ENCODE measurements at regions not wholly inside any gene's neighbourhood (a gene's known extent, or its start where the extent isn't known, plus 50 kb on each side); places are given as distances from the start of the nearest gene placed in this dataset.

- H3K27me3 ChIP-seq (ENCODE audit: control insufficient read depth, insufficient read depth, low read length) = no peaks in the 10 kb centered on the region
- H3K18ac ChIP-seq (ENCODE audit: low read depth, low read length) = no peak overlapping the region
- whole genome bisulfite sequencing, 2 experiments (ENCODE audit: extremely low coverage in 2 of 2, insufficient read length in 1 of 2) = no CpG with 5 or more reads among the region's 6 CpGs
- no peak overlapping the region for H4K91ac ChIP-seq (ENCODE audit: insufficient read depth, low read depth, low read length)
- no peak overlapping the region for H3K9ac ChIP-seq (ENCODE audit: low read depth, low read length)
- CTCF ChIA-PET = no interaction called here
- no peak overlapping the region for H3K23ac ChIP-seq (ENCODE audit: low read depth, low read length)
- H2AFZ ChIP-seq (replicated peaks; ENCODE audit: low read length, poor library complexity) = no peak overlapping the region
- dilution Hi-C loops (cut with HindIII; ENCODE audit: low sequenced_read_pairs, unreplicated experiment) = no loop called here
- H2BK15ac ChIP-seq (ENCODE audit: low read depth, low read length) = no peak overlapping the region
- H3K14ac ChIP-seq (replicated peaks; ENCODE audit: low read depth, low read length) = no peak overlapping the region
- H3K4me3 ChIP-seq (ENCODE audit: insufficient read depth, low read depth, low read length) = no peak overlapping the region
- no peak for DNase-seq
- H3K27ac ChIP-seq (ENCODE audit: insufficient read depth, low read length) = no peak overlapping the region
- POLR2A ChIA-PET (ENCODE audit: unreplicated experiment) = interaction anchor here (0.7 kb wide), 1 partner anchor 39 kb away, joined by 3 read pairs; no protein-coding TSS in a partner anchor
- no peaks in the 10 kb centered on the region for H3K9me1 ChIP-seq (ENCODE audit: insufficient read depth, low read length)
- in situ Hi-C loops (cut with MboI; ENCODE audit: low sequenced_read_pairs) = no loop called here
- no peak overlapping the region for H2BK120ac ChIP-seq (ENCODE audit: low read depth, low read length)
- H3K9me3 ChIP-seq (ENCODE audit: control insufficient read depth, insufficient read depth, low read length) = no peaks in the 10 kb centered on the region
- H3K4ac ChIP-seq (ENCODE audit: low read depth, low read length) = no peak overlapping the region
- no peak overlapping the region for H3K4me2 ChIP-seq (ENCODE audit: low read depth, low read length)
- intact Hi-C loops (cut with micrococcal nuclease) = no loop called here
- no peak overlapping the region for H2BK5ac ChIP-seq (ENCODE audit: low read depth, low read length, poor library complexity, severe bottlenecking)
- H4K20me1 ChIP-seq (ENCODE audit: insufficient read depth, low read length) = no peaks in the 10 kb centered on the region
- BruUV-seq (replicated peaks) = no TSS peak
- H3K79me1 ChIP-seq (ENCODE audit: low read depth in 1 of 2, low read length in 2 of 2) = no peaks in the 10 kb centered on the region
- H2AK9ac ChIP-seq (replicated peaks; ENCODE audit: low read depth, low read length, poor library complexity) = no peak overlapping the region
- H2BK20ac ChIP-seq (ENCODE audit: low read depth, low read length) = no peak overlapping the region
- H3K4me1 ChIP-seq (ENCODE audit: control insufficient read depth, insufficient read depth, low read length) = no peaks in the 10 kb centered on the region
- H3K56ac ChIP-seq (ENCODE audit: extremely low read depth, insufficient read depth, low read length) = no peak overlapping the region
- no peaks in the 10 kb centered on the region for H3K36me3 ChIP-seq (ENCODE audit: control insufficient read depth, insufficient read depth, low read length)
- H2AK5ac ChIP-seq (ENCODE audit: low read depth, low read length) = no peak overlapping the region
- no peak overlapping the region for H4K8ac ChIP-seq (ENCODE audit: low read depth in 2 of 2, low read length in 2 of 2)
- H4K5ac ChIP-seq (ENCODE audit: low read depth, low read length) = no peak overlapping the region
- TF ChIP-seq USF2 (IDR thresholded peaks at IDR 0.05; ENCODE audit: low read depth, low read length) = no peak
- no peak for TF ChIP-seq MAZ (IDR thresholded peaks at IDR 0.05; ENCODE audit: borderline replicate concordance, low read depth, low read length)
- no peak for TF ChIP-seq MXI1 (IDR thresholded peaks at IDR 0.05; ENCODE audit: borderline replicate concordance, low read depth, low read length)
- no peak for TF ChIP-seq POLR2A (IDR thresholded peaks at IDR 0.05; ENCODE audit: low read depth, low read length)
- TF ChIP-seq FOS (IDR thresholded peaks at IDR 0.05; ENCODE audit: low read depth, low read length) = no peak
- no peak for TF ChIP-seq CTCF (conservative IDR thresholded peaks at IDR 0.05; ENCODE audit: low read depth, low read length)
- ATAC-seq (ENCODE audit: low read depth) = no peak
Observed at GRCh38 chrX:13263560-13264251, 56.1 kb downstream of the ATXN3L start.
